Smooth muscle cell (in vitro differentiated cells): ENCODE measurements at regions not wholly inside any gene's neighbourhood (a gene's known extent, or its start where the extent isn't known, plus 50 kb on each side); places are given as distances from the start of the nearest gene placed in this dataset.

Source experiments
- DNase-seq: peaks from one replicate; lab custom pipeline; 2025; ENCODE audit not compliant: unreplicated experiment; lab: John Stamatoyannopoulos, UW
- H2AFZ ChIP-seq: fragments of 200-600 bp; sonication (generic); 2 replicates; pipeline ENCODE4 v1.6.0; 2016; ENCODE audit warnings: antibody characterized with exemption, low read depth, mild to moderate bottlenecking
- H3F3A ChIP-seq: fragments of 200-600 bp; sonication (generic); 2 replicates; pipeline ENCODE4 v1.6.0; 2017; ENCODE audit warnings: antibody characterized with exemption, low read depth
- H3K27ac ChIP-seq: fragments of 200-600 bp; sonication (generic); 2 replicates; pipeline ENCODE4 v1.5.1; 2016; ENCODE audit warnings: low read depth, mild to moderate bottlenecking
- H3K27me3 ChIP-seq: fragments of 200-600 bp; sonication (generic); 2 replicates; pipeline ENCODE4 v1.6.1; 2016; ENCODE audit warnings: low read depth, mild to moderate bottlenecking
- H3K36me3 ChIP-seq: fragments of 200-600 bp; sonication (generic); 2 replicates; pipeline ENCODE4 v1.5.1; 2016; ENCODE audit warnings: low read depth
- H3K4me1 ChIP-seq: fragments of 200-600 bp; sonication (generic); 2 replicates; pipeline ENCODE4 v1.5.1; 2016; ENCODE audit warnings: low read depth
- H3K4me2 ChIP-seq: fragments of 200-600 bp; sonication (generic); 2 replicates; pipeline ENCODE4 v1.6.0; 2016; ENCODE audit warnings: mild to moderate bottlenecking
- H3K4me3 ChIP-seq: fragments of 200-600 bp; sonication (generic); 2 replicates; pipeline ENCODE4 v1.5.1; 2016; ENCODE audit warnings: mild to moderate bottlenecking
- H3K79me2 ChIP-seq: fragments of 200-600 bp; sonication (generic); 2 replicates; pipeline ENCODE4 v1.6.0; 2016; ENCODE audit warnings: low read depth, mild to moderate bottlenecking
- H3K9ac ChIP-seq: fragments of 200-600 bp; sonication (generic); 2 replicates; pipeline ENCODE4 v1.6.0; 2016; ENCODE audit warnings: low read depth
- H3K9me3 ChIP-seq: fragments of 200-600 bp; sonication (generic); replicated peaks from 2 replicates; pipeline ENCODE4 v1.5.1; 2016; ENCODE audit warnings: low read depth
- H4K20me1 ChIP-seq: fragments of 200-600 bp; sonication (generic); 2 replicates; pipeline ENCODE4 v1.6.0; 2016; ENCODE audit warnings: low read depth
- CTCF ChIP-seq: fragments of 200-600 bp; sonication (generic); IDR thresholded peaks from 2 replicates; pipeline ENCODE4 v1.5.1; 2017; ENCODE audit warnings: borderline replicate concordance, mild to moderate bottlenecking, antibody characterized with exemption; ENCODE audit not compliant: insufficient read depth, poor library complexity, severe bottlenecking
- WGBS: methylation state at CpG from one replicate; pipeline ENCODE4 v1.1.7; 2016; ENCODE audit warnings: low lambda C conversion rate; 5-methylcytosine and 5-hydroxymethylcytosine counted together

GRCh38 chr14:82159624-82160023 is 626.0 kb upstream of the SEL1L start:
- Histone ChIP-seq H2AFZ (no peak overlapping the region), H3K9ac (no peak overlapping the region), H3K4me3 (no peak overlapping the region), H3K79me2 (no peaks in the 10 kb centered on the region), H3K9me3 (peaks cover 3% of the 10 kb centered on the region), H3K27ac (no peak overlapping the region), H3K4me1 (no peaks in the 10 kb centered on the region), H3K4me2 (no peak overlapping the region), H4K20me1 (no peaks in the 10 kb centered on the region), H3K27me3 (no peaks in the 10 kb centered on the region), H3F3A (no peaks in the 10 kb centered on the region), H3K36me3 (no peaks in the 10 kb centered on the region)
- 90% methylated on average over 3 of the region's 3 CpGs for WGBS
- DNase-seq = no peak
- no peak for TF ChIP-seq CTCF

GRCh38 chr14:82180139-82180538 is 646.5 kb upstream of the SEL1L start:
- Histone ChIP-seq H3K4me1 (no peaks in the 10 kb centered on the region), H3K27ac (no peak overlapping the region), H3K4me3 (no peak overlapping the region), H3K9ac (no peak overlapping the region), H3K4me2 (no peak overlapping the region), H3F3A (no peaks in the 10 kb centered on the region), H3K27me3 (no peaks in the 10 kb centered on the region), H3K79me2 (no peaks in the 10 kb centered on the region), H3K9me3 (peaks cover 9% of the 10 kb centered on the region), H2AFZ (no peak overlapping the region), H3K36me3 (no peaks in the 10 kb centered on the region), H4K20me1 (no peaks in the 10 kb centered on the region)
- no peak for DNase-seq
- WGBS = 90% methylated on average over 2 of the region's 2 CpGs
- TF ChIP-seq CTCF = no peak

GRCh38 chr14:82182646-82183045 is 649.0 kb upstream of the SEL1L start:
- Histone ChIP-seq H4K20me1 (no peaks in the 10 kb centered on the region), H3K4me2 (no peak overlapping the region), H3F3A (no peaks in the 10 kb centered on the region), H3K27me3 (no peaks in the 10 kb centered on the region), H3K9me3 (peaks cover 9% of the 10 kb centered on the region), H3K4me1 (no peaks in the 10 kb centered on the region), H3K79me2 (no peaks in the 10 kb centered on the region), H2AFZ (no peak overlapping the region), H3K36me3 (no peaks in the 10 kb centered on the region), H3K9ac (no peak overlapping the region), H3K27ac (no peak overlapping the region), H3K4me3 (no peak overlapping the region)
- TF ChIP-seq CTCF = no peak
- no peak for DNase-seq

DNA sequence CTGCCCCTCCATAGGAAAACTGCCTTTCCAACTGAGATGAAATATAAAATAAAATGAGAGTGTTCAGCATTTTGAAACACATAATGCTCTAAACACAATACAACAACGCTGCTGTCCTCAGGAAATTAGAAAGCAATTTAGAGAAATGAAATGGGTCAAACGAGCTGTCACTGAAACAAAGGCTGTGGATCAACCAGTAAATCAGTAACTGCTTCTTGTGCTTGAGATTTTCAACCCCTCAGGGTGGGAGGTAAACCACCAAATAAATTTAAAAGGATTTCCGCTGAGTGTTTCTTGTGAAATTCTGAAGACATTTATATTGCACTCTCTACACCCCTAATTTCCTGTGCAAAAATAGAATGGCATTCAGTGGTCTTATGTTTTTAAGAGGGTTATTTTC is 657.1 kb upstream of the SEL1L start:
- no peak overlapping the region for H3K4me3 ChIP-seq
- no peak overlapping the region for H3K27ac ChIP-seq
- H3K27me3 ChIP-seq = no peaks in the 10 kb centered on the region
- no peaks in the 10 kb centered on the region for H3K36me3 ChIP-seq
- no peaks in the 10 kb centered on the region for H3F3A ChIP-seq
- H3K9me3 ChIP-seq = no peaks in the 10 kb centered on the region
- TF ChIP-seq CTCF = no peak
- no peaks in the 10 kb centered on the region for H4K20me1 ChIP-seq
- no peak overlapping the region for H3K4me2 ChIP-seq
- no peak overlapping the region for H3K9ac ChIP-seq
- H3K4me1 ChIP-seq = no peaks in the 10 kb centered on the region
- no peak for DNase-seq
- 79% methylated on average over 3 of the region's 3 CpGs for WGBS
- H2AFZ ChIP-seq = no peak overlapping the region
- no peaks in the 10 kb centered on the region for H3K79me2 ChIP-seq
